ENCODE measurements at regions not wholly inside any gene's neighbourhood (a gene's known extent, or its start where the extent isn't known, plus 50 kb on each side); places are given as distances from the start of the nearest gene placed in this dataset.
A peak's percentile ranks its signal among the peaks of the same experiment; 100 is the strongest.
"Not testable (repeated sequence)": the region's sequence is repeated elsewhere in the genome, so short reads cannot be mapped to it uniquely, and the experiment has no call there.

DNA sequence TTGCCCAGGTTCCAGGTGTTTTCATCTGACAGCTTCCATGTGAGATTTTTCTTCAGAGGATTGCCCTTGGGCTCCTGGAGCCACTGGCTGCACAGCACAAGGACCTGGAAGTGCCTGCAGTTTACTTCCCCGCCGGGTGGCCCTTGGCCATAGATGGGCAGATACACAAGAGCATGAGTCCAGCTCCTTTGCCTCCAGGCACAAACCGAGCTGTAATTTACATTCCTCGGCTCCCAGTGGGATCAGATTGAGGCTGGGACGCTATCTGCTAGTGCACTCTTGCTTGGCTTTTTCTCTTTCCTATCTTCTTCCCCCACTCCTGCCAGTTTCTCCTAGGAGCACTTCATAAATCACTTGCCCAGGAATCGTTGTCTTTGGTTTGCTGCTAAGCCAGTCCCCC is 85.4 kb upstream of the RALY start:
- peak in 1 of 3 experiments; percentile 11 for DNase-seq

DNA sequence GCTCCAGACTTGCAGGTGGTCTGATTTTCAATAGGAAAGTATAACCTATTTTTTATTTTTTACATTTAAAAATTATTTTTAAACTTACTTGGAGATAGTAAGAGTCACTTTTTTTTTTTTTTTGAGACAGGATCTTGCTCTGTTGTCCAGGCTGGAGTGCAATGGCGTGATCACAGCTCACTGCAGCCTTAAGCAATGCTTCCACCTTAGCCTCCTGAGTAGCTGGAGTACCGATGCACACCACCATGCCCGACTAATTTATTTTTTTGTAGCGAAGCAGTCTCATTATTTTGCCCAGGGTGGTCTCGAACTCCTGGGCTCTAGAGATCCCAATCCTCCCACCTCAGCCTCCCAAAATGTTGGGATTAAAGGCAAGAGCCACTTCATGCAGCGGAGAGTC is 84.8 kb upstream of the RALY start:
- no peak for DNase-seq

DNA sequence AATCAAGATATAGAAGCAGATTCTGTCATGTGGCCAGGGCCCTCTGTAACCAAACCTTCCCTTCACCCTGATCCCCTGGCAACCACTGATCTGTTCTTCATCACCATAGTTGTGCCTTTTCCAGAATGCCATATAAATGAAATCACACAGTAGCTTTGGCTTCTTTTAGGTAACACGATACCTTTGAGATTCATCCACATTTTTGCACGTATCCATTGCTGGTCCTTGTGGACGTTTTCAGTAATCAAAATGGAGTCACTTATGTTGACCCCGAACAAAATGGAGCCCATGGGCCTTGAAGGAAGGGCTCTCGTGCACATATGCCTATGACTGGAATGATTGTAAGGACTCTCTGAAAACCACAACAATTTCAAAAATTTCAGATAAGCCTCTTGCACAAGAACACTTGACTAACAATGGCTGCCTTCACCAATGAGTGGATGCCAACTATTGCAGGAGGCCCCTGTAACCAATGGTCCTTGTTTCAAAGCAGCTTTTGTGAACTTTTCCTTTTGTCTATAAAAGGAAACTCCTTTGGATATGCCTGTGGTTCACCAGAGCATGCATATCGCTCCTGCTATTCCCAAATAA is 84.3 kb upstream of the RALY start:
- DNase-seq: peak in 1 of 3 experiments; percentile 59

DNA sequence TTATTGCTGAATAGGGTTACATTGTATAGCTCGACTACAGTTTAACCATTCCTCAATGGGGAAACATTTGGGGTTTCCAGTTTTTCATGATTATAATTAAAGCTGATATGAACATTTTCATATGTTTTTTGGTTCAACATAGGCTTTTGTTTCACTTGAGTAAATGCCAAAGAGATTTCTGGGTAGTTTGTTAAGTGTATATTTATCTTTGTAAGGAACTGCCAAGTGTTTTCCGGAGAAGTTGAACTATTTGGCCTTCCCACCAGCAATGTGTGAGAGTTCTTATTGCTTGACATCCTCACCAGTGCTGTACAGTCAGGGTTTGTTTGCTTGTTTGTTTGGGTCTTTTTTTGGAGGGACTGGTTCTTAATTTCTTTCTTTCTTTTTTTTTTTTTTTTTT is 83.7 kb upstream of the RALY start:
- no peak for DNase-seq

DNA sequence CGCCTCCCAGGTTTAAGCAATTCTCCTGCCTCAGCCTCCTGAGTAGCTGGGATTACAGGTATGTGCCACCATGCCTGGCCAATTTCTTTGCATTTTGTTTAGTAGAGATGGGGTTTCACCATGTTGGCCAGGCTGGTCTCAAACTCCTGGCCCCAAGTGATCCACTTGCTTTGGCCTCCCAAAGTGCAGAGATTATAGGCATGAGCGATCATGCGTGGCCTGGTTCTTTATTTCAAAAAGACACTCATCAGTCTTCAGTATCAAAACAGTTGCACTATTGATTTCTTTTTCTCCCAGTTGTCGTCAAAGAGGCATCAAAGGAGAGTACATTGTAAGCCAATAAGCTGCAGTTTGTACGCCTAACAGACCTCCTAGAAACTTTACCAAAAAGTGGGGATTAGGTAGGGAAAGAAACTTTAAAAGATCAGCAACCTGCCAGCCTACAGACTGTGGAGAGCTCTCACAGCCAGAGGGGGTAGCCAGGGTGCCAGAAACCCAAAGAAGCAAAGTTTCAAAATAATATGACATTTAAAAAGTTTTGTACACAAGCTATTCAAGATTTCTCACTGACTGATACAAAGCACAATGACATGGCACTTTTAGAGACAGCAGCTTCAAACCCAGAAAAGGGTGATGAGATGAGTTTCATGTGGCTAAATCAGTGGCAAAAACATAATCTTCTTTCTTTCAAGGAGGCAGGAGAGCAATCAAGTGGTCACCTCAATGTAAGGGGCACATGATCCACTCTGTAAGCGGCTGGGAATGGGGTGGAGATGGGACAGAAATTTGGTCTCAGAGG is 83.0 kb upstream of the RALY start:
- peak in 1 of 3 experiments; percentile 14 for DNase-seq

DNA sequence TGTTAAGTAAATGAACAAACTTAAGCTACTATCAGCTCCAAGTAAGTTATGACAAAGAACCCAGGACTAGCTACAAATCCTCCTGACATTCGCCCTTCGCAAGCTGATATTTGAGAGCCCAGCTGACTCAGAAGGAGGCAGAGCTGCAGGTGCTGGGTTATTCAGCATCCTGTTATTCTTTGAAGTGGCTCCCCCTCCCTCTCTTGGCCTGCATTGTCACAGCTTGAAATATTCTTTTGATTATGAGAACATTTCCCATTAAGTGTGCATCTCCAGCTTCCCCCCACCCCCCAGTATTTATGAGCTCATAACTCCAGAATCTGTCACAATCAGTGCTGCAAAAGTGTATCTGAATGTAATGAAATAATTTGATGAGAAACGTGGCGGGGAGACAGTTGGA is 78.8 kb upstream of the RALY start:
- DNase-seq: peak; percentile 56 to 89 (median 65)

DNA sequence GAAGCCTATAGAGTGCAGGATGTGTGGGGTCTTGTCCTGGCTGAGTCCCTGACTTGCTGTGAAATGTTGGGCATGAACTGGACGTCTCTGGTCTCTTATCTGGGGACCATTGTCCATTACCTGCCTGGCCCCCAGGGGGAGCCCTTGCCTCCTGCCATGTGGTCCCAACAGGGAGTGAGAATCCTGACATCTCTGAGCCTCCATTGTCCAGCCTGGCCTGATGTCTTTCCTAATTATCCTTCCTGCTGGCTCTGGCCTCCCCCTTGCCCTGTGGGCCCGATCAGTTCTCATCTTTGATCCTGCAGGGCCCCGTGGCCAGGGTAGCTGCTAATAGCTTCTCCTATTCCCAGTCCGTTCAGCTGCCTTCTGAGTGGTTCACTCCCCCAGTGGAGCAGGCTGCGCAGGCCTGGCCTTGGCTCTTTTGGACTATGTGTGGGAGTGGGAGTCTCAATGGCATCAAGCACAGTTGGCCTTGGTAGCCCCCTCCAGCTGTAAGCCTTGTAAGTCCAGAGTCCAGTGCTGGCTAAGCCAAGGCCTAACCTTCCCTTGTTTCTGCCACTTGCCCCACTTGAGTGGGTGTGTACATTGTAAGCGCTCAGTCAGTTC is 77.9 kb upstream of the RALY start:
- DNase-seq: peak; percentile 5 to 38 (median 19)

DNA sequence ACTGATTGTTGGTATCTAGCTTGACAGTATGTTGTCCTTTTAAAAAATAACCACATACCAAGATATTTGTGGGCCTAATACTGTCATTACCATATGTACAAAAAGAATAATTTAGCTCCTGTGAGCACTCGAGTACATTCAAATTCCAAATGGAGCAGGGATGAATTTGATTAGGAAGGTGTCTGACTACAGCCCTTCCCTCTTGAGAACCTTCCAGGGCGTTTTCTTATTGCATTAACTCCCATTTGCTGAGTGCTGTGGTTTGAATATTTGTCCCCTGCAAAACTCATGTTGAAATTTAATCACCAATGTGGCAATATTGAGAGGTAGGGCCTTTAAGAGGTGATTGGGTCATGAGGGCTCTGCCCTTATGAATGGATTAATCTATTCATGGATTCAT is 76.9 kb upstream of the RALY start:
- DNase-seq: no peak

DNA sequence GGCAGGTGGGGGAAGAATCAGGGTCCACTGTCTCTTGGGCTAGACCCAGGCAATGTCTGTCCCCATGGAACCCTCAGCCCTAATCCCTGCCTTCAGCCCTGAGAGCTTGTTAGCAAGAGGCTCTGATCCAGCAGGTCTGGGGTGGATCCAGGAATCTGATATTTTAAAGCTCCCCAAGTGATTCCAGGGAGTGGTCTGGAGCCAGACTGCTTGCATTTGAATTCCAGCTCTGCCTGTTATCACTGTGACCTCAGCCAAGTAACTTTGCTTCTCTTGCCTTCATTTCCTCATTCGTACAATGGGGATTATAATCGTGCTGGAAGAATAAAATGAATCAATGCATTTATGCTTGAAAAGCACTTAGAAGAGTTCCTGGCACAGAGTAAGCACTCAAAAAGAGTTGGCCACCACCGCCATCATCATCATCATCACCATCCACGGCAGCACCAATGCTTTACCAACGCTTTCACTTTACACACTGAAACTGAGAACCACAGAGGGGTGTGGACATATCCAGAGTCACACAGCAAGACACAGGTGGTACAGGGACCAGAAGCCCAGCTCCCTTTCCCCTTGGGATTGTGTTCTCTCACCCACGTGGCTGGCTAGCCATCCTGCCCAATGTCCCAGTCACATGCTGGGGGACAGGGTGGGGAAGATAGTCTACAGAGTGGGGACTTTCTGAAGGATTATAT is 75.7 kb upstream of the RALY start:
- no peak for DNase-seq

DNA sequence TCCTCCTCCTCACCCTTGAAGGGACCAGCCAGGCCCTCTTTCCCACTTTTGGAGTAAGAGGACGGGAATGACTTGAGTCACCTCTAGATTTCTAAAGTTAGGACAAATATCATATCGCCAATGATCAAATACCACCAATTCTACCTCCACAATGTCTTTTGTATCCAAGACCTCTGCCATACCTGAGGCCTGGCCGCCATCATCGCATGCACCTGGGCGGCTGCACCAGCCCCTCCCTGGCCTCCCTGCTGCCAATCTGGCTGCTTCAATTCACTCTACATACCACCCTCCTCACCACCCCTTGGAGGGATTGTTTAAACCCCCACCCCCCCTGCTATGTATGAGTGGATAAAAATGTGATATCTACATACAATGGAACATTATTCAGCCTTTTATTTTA is 75.0 kb upstream of the RALY start:
- no peak for DNase-seq

DNA sequence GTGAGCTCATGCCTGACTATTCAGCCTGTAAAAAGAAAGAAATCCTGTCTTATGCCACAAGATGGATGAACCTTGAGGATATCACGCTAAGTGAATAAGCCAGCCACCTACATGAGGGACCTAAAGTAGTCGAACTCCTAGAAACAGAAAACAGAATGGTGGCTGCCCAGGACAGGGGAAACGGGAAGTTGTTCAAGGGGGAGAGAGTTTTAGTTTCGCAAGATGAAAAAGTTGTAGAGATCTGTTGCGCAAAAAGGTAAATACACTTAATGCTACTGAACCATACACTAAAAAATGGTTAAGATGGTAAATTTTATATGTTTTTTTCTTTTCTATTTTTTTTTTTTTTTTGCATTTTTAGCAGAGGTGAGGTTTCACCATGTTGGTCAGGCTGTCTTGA is 74.1 kb upstream of the RALY start:
- no peak for DNase-seq

DNA sequence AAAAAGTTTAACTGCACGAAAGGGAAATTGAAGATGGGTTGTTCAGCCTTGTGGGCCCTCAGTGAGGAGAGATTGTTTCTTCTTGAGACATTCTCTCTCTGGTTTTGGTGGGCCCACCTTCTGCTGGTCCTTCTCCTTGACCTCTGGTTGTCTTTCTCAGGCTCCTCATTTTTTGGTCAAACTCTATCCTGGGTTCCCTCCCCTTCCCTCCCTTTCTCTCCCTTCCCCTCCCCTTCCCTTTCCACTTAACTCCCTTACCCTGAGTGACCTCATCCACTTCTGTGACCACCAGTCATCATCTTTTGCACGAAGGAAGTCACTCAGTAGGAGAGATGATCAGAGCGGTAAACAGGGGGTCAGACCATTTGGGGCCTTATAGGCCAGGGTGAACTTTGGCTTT is 71.5 kb upstream of the RALY start:
- DNase-seq: no peak

DNA sequence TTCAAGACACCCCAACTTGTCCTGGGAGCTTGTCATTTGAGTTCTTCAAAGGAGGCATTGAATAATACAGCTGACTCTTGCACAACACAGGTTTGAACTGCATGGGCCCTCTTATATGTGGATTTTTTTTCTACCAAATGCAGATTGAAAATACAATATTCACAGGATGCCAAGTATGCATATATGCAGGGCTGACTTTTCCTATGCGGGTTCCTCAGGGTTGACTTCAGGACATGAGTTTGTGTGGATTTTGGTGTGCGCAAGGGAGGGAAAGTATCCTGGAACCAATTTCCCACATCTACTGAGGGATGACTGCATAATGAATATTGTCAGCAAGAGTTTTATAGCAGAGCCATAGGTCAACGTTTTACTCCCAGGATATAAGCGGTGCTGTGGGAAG is 70.0 kb upstream of the RALY start:
- no peak for DNase-seq

DNA sequence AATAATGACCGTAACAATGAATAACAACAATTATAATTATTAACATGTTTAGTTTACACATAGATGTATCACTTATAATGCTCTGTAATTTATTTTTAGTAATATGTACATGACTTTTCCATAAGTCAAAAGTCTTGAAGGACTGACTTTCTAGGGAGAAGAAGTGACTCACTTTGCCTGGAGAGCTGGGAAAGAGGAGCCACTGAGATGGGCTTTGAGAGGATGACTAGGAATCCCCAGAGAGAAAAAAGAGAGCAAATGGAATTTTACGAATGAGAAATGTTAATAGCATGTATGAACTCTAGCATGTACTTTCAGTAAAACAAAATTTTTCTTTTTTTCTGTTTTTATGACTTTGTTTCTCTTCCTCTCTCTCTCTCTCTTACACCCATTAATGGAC is 67.8 kb upstream of the RALY start:
- no peak for DNase-seq

DNA sequence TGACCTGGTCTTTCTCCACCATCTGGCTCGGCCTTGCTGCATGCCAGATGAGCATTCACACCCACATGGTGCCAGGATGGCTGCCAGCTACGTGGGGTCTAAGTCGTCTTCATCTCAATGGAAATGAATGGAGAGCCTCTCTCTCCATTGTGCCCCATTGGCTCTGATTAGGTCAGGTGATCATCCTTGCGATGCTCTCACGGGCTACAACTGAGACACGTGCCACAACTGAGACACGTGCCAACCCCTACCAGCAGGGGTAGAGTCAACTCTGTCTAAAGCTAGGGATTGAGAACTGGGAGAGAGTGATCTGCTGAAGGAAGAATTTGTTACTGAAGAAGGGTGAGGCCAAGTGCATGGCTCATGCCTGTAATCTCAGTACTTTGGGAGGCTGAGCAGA is 67.3 kb upstream of the RALY start:
- DNase-seq: no peak

DNA sequence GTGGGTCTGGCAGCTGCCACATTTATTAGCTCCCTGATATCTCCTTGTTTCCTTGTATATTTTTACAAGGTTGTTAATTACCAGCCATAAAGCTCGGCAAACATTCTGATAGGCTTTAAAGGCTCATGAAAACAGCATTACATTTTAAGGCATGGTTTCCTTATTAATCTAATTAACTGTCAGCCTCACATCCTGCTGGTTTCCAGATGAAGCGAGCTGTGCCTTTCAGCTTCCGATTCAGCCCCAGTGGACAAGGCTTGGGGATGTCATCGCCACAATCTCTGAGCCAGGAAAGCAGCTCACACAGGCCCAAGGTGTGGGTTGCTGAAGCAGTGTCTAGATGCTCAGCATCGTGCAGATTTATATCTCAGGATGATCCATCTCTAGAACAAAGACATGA is 66.0 kb upstream of the RALY start:
- DNase-seq: peak in 2 of 3 experiments; percentile 14 to 57

DNA sequence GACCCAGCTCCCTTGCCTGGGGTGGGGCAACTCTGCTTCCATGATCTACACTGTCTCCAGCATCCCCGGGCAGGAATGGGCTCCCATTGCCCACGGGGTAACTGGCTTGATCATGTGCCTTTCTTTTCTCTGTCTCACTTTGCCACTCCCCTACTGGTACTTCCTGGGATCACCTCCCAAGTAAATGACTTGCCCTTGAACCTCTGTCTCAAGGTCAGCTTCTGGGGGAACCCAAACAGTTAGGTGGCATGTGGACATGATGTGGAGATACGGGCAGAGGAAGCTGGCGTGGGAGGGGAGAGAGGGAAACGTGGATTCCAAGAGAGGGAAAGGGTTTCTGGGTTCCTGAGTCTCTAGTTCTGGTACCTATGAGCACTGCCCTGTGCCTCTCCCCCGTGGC is 63.8 kb upstream of the RALY start:
- no peak for DNase-seq

DNA sequence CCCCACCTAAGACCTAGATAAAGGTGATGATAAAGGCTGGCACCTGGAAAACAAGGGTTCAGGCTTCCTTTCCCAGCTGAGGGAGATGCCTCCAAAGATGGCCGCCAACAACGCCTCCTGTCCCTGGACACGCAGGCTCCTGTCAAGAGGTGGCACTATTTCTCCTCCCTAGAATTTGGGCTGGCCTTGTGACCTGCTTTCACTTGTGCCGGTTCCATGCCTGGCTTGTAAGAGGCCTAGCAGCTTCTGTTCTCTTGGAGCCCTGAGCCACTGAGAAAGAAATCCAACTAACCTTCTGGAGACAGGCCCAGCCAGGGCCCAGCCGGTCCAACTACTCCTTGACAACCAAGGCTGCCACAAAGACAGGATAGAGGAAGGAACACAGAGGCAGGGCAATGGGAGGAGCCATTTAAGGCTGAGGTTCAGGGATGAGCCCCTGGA is 60.2 kb upstream of the RALY start:
- peak; percentile 25 to 65 (median 33) for DNase-seq

DNA sequence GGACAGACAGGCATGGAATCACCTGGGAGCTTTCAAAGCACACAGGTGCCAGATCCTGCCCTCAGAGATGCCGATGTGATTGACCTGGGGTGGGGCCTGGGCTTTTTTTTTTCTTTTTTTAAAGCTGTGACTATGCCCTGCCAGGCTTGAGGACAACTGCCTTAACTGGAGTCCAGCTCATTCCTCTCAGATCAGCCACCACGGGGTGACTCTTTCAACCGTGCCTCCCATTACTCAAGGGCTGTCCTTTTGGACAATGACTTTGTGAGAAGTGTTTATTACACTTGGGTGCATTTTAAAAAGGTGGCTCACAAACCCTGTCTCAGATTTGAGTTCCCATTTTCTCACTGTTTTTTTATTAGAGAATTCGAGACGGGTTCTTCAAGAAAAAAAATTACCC is 57.1 kb upstream of the RALY start:
- no peak for DNase-seq

DNA sequence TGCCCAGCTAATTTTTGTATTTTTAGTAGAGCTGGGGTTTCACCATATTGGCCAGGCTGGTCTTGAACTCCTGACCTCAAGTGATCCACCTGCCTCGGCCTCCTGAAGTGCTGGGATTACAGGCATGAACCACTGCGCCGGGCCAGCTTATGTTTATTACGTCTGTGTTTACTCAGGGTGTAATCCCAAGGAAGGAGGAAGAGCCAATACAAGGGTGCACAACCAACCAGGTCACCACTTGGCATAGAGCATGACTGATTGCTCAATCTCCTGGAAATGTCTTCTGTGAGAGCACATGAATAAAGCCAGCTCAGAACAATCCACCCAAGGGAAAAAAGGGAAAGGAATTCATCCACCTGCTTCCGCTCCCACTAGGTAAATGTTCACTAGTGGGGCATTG is 54.7 kb upstream of the RALY start:
- DNase-seq: not testable (repeated sequence)

DNA sequence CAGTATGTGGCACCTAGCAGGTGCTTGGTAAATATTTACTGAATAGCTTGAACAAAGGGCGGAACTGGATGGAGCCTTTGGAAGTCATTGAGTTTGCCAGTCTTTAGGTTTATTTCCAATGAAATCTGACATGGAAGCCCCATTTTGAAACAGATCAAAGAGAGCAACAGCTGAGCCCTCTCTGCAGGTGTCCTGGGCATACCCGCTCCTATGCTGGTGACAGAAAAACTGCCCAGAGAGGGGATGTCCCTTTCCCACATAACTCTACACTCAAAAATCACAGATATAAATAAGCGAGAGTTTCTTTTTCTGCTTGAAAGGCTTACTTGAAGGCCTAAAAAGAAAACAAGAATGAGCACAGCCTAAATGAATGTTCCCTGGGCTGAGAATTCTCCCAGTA is 53.0 kb upstream of the RALY start:
- peak in 1 of 3 experiments; percentile 82 for DNase-seq

Data from NCI-H1417 (cell line).